Gastrocnemius medialis (tissue), 4 donors: ENCODE measurements at regions not wholly inside any gene's neighbourhood (a gene's known extent, or its start where the extent isn't known, plus 50 kb on each side); places are given as distances from the start of the nearest gene placed in this dataset.
A peak's percentile ranks its signal among the peaks of the same experiment; 100 is the strongest.

Source experiments
- ATAC-seq, 2 donors: fragments of 150-250 bp; one replicate each; pipeline ENCODE4 v1.9.1; 2016
- DNase-seq, 2 donors: peaks; one replicate each; pipeline ENCODE4 v3.0.0-alpha.2; 2019
- H3K27ac ChIP-seq, 4 donors: fragments of 200-600 bp; sonication (generic); 1 replicate in 1 of 4; 2 replicates in 3 of 4; pipeline ENCODE4 v1.5.1; 2016 to 2018; ENCODE audit warnings: mild to moderate bottlenecking in 2 of 4, moderate library complexity in 1 of 4
- H3K27me3 ChIP-seq, 3 donors: fragments of 200-600 bp; sonication (generic) in 2 of 3; 1 replicate in 1 of 3; 2 replicates in 2 of 3; pipeline versions ENCODE4 v1.5.1 to v1.6.0; 2016 to 2019; ENCODE audit warnings: mild to moderate bottlenecking in 1 of 3, moderate library complexity in 1 of 3
- H3K36me3 ChIP-seq, 2 donors: fragments of 200-600 bp; sonication (generic) in 1 of 2; one replicate each; pipeline ENCODE4 v1.5.1; 2017 to 2018
- H3K4me1 ChIP-seq, 2 donors: fragments of 200-600 bp; sonication (generic) in 1 of 2; one replicate each; pipeline ENCODE4 v1.5.1; 2016 to 2017; ENCODE audit warnings: mild to moderate bottlenecking in 2 of 2
- H3K4me3 ChIP-seq, 4 donors: fragments of 200-600 bp; sonication (generic) in 3 of 4; 1 replicate in 1 of 4; 2 replicates in 3 of 4; pipeline ENCODE4 v1.5.1; 2016 to 2019; ENCODE audit warnings: mild to moderate bottlenecking in 2 of 4
- H3K9me3 ChIP-seq, 3 donors: fragments of 200-600 bp; sonication (generic) in 2 of 3; 1 replicate in 1 of 3; 2 replicates in 2 of 3; pipeline ENCODE4 v1.5.1; 2016 to 2019
- POLR2A ChIP-seq, 2 donors: fragments of 450-650 bp; IDR thresholded peaks; one replicate each; pipeline ENCODE4 v1.6.1; 2017; ENCODE audit warnings: antibody characterized with exemption in 2 of 2, mild to moderate bottlenecking in 2 of 2, moderate library complexity in 2 of 2
- in situ Hi-C, 4 donors: fragments of 200-750 bp; cut with MboI; loops; one replicate each; pipeline versions ENCODE4 v1.15.0 to v1.8.0; 2017; ENCODE audit warnings: low sequenced_read_pairs in 4 of 4
- intact Hi-C: fragments of 100-400 bp; cut with DNase I; formaldehyde crosslinking; loops from one replicate; pipeline ENCODE4 v1.15.1; 2023; ENCODE audit warnings: low total_unique reads
- TF ChIP-seq, protein P1 (sequence below), 5 experiments: fragments of 450-650 bp in 3 of 5; fragments of 200-600 bp in 2 of 5; sonication (generic) in 2 of 5; IDR thresholded peaks in 4 of 5; conservative IDR thresholded peaks in 1 of 5; 1 replicate in 4 of 5; 2 replicates in 1 of 5; pipeline ENCODE4 v1.5.1; 2016 to 2019; ENCODE audit warnings: antibody characterized with exemption in 5 of 5, mild to moderate bottlenecking in 3 of 5, moderate library complexity in 3 of 5

DNA sequence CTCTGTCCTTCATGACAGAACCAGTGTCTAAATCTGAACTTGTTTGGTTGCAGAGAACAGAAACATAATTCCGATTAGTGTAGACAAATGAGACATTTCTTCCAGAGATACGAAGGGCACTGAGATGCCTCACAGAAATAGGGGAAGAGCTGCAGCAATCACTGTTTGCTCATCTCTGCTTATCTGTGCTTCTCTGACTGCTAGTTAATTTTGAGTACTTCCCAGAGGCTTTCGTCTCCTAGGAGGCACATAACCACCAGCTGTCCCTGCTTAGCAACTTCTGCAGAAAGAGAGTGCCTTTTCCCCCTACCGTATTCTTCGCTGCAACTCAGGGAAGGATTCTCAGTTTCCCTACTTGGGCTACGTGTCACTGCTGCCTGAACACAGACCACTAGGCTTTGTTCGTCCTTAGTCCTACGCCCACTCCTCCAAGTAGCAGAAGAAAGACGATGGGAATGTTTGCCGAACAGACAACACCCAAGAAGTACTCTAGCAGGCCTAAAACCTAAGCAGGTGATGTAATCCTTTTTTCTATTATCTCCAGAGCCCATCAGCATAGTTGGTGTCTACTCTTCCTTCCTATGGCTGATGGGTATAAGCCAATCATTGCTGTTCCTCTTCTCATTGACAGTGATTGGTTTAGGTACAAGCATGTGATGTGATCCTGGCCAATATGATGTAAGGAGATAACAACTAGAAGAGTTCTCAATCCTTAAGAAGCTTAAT, 63.6 kb downstream of the TNP1 start:
- ATAC-seq (no peak), DNase-seq (no peak)
- Histone ChIP-seq H3K27ac (no peak overlapping the region), H3K4me3 (no peak overlapping the region), H3K27me3 (no peaks in the 10 kb centered on the region), H3K4me1 (peaks cover 29 to 36% of the 10 kb centered on the region in 2 donors), H3K36me3 (no peaks in the 10 kb centered on the region), H3K9me3 (no peaks in the 10 kb centered on the region)
- in situ Hi-C loops (no loop called here), intact Hi-C loops (no loop called here)
- TF ChIP-seq, protein P1, sequence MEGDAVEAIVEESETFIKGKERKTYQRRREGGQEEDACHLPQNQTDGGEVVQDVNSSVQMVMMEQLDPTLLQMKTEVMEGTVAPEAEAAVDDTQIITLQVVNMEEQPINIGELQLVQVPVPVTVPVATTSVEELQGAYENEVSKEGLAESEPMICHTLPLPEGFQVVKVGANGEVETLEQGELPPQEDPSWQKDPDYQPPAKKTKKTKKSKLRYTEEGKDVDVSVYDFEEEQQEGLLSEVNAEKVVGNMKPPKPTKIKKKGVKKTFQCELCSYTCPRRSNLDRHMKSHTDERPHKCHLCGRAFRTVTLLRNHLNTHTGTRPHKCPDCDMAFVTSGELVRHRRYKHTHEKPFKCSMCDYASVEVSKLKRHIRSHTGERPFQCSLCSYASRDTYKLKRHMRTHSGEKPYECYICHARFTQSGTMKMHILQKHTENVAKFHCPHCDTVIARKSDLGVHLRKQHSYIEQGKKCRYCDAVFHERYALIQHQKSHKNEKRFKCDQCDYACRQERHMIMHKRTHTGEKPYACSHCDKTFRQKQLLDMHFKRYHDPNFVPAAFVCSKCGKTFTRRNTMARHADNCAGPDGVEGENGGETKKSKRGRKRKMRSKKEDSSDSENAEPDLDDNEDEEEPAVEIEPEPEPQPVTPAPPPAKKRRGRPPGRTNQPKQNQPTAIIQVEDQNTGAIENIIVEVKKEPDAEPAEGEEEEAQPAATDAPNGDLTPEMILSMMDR (IDR thresholded peaks at IDR 0.05 in 4 of 5, conservative IDR thresholded peaks at IDR 0.05 in 1 of 5) = no peak
- no peak for TF ChIP-seq POLR2A (IDR thresholded peaks at IDR 0.05)

DNA sequence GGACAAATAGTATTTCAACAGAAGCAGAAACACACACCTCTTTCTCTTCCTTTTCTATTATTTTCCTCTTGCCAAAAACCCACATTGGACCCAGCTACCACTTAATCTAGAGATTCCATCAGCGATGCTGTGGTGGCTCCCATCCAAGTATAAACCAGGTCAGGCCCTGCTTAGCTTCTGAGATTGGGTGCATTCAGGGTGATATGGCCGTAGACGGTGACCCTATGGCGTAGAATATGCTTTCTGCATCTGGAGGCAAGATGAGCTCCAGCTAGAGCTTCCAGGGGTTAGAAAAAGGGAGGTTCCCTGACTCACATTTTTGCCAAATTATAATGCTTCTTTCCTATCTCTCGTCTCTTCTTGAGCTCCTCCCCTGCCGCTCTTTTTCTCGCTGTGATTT, 66.5 kb downstream of the TNP1 start:
- no peak for TF ChIP-seq POLR2A (IDR thresholded peaks at IDR 0.05)
- TF ChIP-seq, protein P1 (IDR thresholded peaks at IDR 0.05 in 4 of 5, conservative IDR thresholded peaks at IDR 0.05 in 1 of 5) = no peak
- Histone ChIP-seq H3K4me1 (peaks cover 7 to 15% of the 10 kb centered on the region in 2 donors), H3K27me3 (no peaks in the 10 kb centered on the region), H3K27ac (no peak overlapping the region), H3K36me3 (no peaks in the 10 kb centered on the region), H3K4me3 (no peak overlapping the region), H3K9me3 (no peaks in the 10 kb centered on the region)
- intact Hi-C loops = no loop called here
- ATAC-seq (no peak), DNase-seq (no peak)
- in situ Hi-C loops = no loop called here

DNA sequence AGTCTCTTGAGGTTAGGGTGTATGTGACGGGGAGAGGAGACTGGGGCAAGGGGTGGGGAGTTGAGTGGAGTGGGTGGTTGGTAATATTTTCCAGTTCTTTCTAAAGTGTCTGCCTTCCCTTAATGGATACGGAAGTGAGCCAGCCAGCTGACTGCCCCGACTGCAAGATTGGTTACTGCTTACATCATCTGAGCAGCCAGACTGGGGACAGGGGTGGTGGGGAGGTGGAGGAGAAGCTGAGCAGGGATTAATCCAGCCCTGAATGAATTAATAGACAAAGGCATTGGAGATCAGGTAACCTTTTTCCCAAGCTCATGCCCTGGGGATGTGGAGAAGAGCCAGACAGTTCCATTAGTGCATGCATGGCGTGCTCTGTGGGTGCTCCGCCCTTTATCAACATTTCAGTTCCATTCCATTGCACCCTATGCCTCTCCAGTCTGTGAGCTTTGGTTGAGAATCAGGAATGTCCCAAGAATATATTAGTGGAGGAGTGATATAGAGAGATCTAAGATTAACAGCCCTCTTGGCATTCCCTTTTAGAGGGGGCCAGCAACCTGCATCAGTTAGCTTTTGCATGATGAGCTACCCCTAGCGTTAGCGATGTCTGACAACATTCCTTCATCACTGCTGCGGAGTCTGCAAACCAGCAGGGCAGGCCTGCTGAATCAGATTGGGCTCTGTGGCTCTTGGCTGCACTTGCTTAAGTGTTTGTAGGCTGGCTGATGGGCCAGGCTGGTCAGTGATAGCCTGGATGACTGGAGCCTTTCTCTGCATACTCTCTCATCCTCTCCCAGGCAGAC, 67.4 kb downstream of the TNP1 start:
- Histone ChIP-seq H3K4me1 (peaks cover 7 to 15% of the 10 kb centered on the region in 2 donors), H3K27me3 (no peaks in the 10 kb centered on the region), H3K27ac (peak overlapping the region; percentile 46 to 64 (median 54)), H3K36me3 (no peaks in the 10 kb centered on the region), H3K9me3 (no peaks in the 10 kb centered on the region), H3K4me3 (no peak overlapping the region)
- DNase-seq (peak; percentile 24 to 59), ATAC-seq (peak; percentile 46 to 67)
- in situ Hi-C loops = no loop called here
- intact Hi-C loops = no loop called here
- no peak for TF ChIP-seq POLR2A (IDR thresholded peaks at IDR 0.05)
- TF ChIP-seq, protein P1 (IDR thresholded peaks at IDR 0.05 in 4 of 5, conservative IDR thresholded peaks at IDR 0.05 in 1 of 5) = no peak

DNA sequence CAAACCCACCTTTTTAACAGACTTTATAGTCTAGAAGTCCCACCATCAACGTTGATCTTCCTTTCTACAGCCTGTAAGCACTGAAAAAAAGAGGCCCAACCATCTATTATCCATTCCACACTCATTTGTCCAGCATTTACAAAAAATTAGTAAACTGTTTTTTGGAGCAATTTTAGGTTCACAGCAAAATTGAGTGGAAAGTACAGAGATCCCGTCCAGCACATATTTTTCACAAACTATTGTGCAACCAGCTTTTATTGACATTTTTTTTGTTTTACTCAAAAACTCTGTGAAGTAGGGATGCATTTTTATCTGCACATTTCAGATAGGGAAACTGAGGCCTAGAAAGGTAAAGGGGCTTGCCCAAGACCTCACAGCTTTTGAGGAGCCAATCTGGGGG, 68.6 kb downstream of the TNP1 start:
- intact Hi-C loops = no loop called here
- no peaks in the 10 kb centered on the region for H3K27me3 ChIP-seq
- ATAC-seq = peak in 1 of 2 donors; percentile 28

More for the DNA sequence above, 68.6 kb downstream of the TNP1 start:
- TF ChIP-seq, protein P1 (IDR thresholded peaks at IDR 0.05 in 4 of 5, conservative IDR thresholded peaks at IDR 0.05 in 1 of 5) = no peak
- no peak for TF ChIP-seq POLR2A (IDR thresholded peaks at IDR 0.05)
- peak overlapping the region; percentile 46 to 64 (median 54) for H3K27ac ChIP-seq
- H3K4me3 ChIP-seq = no peak overlapping the region
- in situ Hi-C loops = no loop called here
- no peaks in the 10 kb centered on the region for H3K9me3 ChIP-seq
- no peak for DNase-seq
- H3K4me1 ChIP-seq = peaks cover 7 to 15% of the 10 kb centered on the region in 2 donors
- H3K36me3 ChIP-seq = no peaks in the 10 kb centered on the region
